GM12872 (cell line): ENCODE measurements at regions not wholly inside any gene's neighbourhood (a gene's known extent, or its start where the extent isn't known, plus 50 kb on each side); places are given as distances from the start of the nearest gene placed in this dataset.

Experiments
- TF ChIP-seq, protein P1 (sequence below): IDR thresholded peaks from 3 replicates; pipeline ENCODE4 v1.5.1; 2011; ENCODE audit warnings: low read depth, mild to moderate bottlenecking, low read length, moderate library complexity; ENCODE audit not compliant: insufficient read depth

DNA sequence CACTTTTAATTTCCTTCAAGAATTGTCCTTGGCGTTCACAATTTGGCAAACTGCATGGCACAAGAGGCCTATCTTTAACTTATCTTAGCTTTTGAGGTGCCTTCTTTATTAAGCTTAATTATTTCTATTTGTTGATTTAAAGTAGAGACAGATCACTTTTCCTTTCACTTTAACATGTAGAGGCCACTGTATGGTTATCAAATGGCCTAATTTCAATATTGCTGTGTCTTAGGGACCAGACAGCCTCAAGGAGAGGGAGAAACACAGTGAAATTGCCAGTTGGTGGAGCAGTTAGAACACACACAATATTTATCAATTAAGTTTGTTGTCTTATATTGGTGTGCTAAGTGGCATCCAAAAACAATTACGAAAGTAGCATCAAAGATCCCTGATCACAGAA is 1013.9 kb downstream of the KCNT2 start:
- TF ChIP-seq, protein P1, sequence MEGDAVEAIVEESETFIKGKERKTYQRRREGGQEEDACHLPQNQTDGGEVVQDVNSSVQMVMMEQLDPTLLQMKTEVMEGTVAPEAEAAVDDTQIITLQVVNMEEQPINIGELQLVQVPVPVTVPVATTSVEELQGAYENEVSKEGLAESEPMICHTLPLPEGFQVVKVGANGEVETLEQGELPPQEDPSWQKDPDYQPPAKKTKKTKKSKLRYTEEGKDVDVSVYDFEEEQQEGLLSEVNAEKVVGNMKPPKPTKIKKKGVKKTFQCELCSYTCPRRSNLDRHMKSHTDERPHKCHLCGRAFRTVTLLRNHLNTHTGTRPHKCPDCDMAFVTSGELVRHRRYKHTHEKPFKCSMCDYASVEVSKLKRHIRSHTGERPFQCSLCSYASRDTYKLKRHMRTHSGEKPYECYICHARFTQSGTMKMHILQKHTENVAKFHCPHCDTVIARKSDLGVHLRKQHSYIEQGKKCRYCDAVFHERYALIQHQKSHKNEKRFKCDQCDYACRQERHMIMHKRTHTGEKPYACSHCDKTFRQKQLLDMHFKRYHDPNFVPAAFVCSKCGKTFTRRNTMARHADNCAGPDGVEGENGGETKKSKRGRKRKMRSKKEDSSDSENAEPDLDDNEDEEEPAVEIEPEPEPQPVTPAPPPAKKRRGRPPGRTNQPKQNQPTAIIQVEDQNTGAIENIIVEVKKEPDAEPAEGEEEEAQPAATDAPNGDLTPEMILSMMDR, result no peak

DNA sequence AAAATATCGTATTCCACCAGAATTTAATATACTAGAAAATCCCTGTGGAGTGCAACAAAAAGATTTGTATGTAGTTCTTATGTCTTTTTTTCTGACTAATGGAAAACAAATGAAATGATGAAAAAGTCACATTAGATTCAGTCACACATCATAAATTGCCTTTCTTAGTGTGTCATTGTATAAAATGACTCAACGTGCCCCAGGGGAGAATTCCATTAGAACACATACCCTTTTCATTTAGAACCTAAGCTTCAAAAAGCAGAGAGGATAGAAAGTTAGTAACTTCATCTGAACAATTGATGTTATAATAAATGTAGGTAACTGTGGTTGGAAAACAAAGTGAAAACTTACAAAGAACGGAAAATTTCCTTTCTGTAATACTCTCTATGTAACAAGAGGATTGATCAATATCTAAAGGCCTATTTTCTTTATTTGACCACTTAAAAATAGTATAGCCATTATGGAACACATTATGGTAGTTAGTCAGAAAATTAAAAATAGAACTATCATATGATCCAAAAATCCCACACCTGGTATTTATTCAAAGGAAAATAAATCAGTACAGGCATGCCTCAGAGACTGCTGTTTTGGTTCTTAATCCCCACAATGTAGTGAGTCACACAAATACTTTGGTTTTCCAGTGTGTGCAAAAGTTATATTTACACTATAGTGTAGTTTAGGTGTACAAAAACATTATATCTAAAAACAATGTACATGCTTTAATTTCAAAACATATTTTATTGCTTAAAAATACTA is 1016.1 kb downstream of the KCNT2 start:
- TF ChIP-seq, protein P1, result no peak

DNA sequence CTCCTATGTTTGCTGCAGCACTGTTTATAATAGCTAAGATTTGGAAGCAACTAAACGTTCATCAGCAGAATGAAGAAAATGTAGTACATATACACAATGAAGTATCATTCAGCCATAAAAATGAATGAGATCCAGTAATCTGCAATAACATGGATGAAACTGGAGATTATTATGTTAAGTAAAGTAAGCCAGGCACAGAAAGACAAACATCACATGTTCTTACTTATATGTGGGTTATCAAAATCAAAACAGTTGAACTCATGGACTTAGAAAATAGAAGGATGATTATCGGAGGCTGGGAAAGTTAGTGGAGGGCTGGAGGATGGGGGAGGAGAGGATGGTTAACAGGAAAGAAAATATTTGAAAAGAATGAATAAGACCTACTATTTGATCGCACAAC is 1017.6 kb downstream of the KCNT2 start:
- TF ChIP-seq, protein P1, result no peak

DNA sequence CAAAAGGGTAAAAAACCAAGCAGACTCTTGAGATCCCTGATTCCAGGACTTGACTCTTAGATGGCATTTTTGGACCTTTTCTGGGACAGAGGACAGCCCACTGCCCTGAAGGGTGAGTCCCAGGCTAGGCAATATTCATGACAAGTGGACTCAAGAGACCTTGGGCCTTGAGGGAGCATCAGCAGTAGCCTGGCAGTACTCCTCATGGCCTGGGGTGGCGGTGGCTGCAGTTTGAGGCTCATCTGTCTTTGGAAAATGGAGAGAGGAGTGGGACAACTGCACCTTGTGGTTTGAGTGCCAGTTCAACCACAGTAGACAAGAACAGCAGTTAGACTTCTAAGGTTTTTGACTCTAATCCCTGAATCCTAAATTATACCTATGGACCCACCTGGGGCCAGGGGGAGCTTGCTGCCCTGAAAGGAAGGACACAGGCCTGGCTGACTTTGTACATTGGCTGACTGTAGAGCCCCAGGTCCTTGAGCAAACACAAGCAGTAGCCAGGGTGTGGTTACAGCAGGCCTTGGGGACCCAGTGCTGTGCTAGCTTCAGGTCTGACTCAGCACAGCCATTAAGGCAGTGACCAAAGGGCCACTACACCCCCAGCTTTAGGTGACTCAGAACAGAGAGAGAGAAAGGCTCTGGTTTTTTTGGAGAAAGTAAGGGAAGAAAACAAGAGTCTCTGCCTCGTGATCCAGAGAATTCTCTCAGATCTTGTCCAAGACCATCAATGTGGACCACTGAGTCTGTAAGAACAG is 1023.2 kb downstream of the KCNT2 start:
- TF ChIP-seq, protein P1, result 0 out of 3 replicates have a peak, but pooled peaks have one; percentile 16

DNA sequence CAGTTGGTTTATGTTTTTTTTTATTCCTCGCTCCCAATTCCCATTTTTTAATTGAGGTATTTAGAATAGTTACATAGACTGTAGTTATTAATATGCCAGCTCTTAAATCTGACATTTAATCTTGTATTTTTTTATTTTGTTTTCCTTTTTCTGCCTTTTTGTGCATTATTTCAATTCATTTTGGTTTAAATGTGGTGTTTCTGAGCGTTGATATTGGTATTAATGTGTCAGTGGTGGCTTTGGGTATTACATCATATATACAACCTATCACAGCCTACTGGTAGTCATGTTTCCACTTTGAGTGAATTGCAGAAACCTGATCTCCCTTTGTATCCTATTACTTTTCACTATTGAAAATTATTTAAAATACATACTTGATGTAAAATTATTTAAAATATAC is 1027.3 kb downstream of the KCNT2 start:
- TF ChIP-seq, protein P1, result peak; percentile 1; the same call in 1 of the 3 replicates

DNA sequence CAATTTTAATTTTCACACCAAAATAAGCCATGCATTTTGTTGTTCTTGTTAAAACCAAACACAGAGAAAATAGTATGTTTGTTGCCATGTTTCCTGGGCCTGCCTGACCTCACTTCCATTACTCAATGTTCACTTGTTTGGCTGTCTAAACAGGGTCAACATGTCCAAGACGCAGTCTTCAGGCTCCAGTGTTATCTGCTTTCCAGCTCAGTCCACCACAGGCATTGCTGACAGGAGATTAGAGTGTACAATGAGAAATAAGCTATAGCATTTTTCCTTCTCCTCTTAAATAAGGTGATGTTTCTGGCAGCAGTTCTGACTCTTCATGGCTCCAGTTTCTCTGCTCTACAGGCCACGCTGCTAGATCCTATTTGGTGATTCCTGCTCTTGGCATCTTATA is 1030.5 kb downstream of the KCNT2 start:
- TF ChIP-seq, protein P1, result no peak

DNA sequence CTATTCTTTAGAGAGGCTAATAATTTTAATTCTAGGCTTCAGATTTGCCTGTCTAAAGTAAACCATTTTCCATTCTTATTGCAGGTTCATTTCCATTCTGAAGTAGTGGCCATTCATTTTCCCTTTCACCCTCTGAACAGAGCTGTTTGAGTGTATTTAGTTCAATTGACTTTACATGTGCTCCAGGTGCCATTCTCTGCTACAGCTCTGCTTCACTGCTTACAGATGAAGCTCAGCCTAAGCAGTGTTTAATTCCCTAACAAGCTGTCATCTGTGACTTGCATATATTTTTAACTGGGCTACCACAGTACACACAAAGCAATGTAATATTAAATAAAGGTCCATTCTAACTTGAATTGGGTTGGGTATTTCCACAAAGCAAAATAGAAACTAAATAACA is 1031.6 kb downstream of the KCNT2 start:
- TF ChIP-seq, protein P1, result no peak
